ENCODE measurements at regions not wholly inside any gene's neighbourhood (a gene's known extent, or its start where the extent isn't known, plus 50 kb on each side); places are given as distances from the start of the nearest gene placed in this dataset.

GRCh38 chr20:6590891-6591637 is 176.4 kb upstream of the BMP2 start:
- Histone ChIP-seq H3K4me1 (ENCODE audit: control insufficient read depth, insufficient read depth, low read length) (no peaks in the 10 kb centered on the region), H3K4me3 (ENCODE audit: low read length) (no peak overlapping the region), H3K27me3 (ENCODE audit: control insufficient read depth, insufficient read depth, low read length) (no peaks in the 10 kb centered on the region), H3K27ac (ENCODE audit: low read length) (no peak overlapping the region), H3K36me3 (ENCODE audit: control insufficient read depth, insufficient read depth, low read length) (no peaks in the 10 kb centered on the region), H3K9me3 (ENCODE audit: control insufficient read depth, insufficient read depth, low read length) (no peaks in the 10 kb centered on the region)
- H3K9me3 Mint-ChIP-seq: no peaks in the 10 kb centered on the region
- H3K4me1 Mint-ChIP-seq: no peaks in the 10 kb centered on the region
- TF ChIP-seq CTCF (IDR thresholded peaks at IDR 0.05): no peak
- intact Hi-C loops (cut with micrococcal nuclease): no loop called here
- no peaks in the 10 kb centered on the region for H3K36me3 Mint-ChIP-seq
- H3K27ac Mint-ChIP-seq: no peak overlapping the region
- DNase-seq (no peak), ATAC-seq (no peak)
- 79% methylated on average over 7 of the region's 8 CpGs for WGBS (ENCODE audit: insufficient coverage)
- peaks cover 11 to 17% of the 10 kb centered on the region in 2 donors for H3K27me3 Mint-ChIP-seq (ENCODE audit: low read depth in 2 of 2)
- no peak overlapping the region for H3K4me3 Mint-ChIP-seq

- intact Hi-C loops (cut with micrococcal nuclease): no loop called here
- Mint-ChIP-seq H3K4me1 (no peaks in the 10 kb centered on the region), H3K4me3 (no peak overlapping the region), H3K27ac (no peak overlapping the region), H3K36me3 (no peaks in the 10 kb centered on the region), H3K27me3 (ENCODE audit: low read depth in 2 of 2) (peaks cover 9 to 17% of the 10 kb centered on the region in 2 donors), H3K9me3 (no peaks in the 10 kb centered on the region)
- no peaks in the 10 kb centered on the region for H3K4me1 ChIP-seq (ENCODE audit: control insufficient read depth, insufficient read depth, low read length)
- 95% methylated on average over 2 of the region's 2 CpGs for WGBS (ENCODE audit: insufficient coverage)
- no peak for TF ChIP-seq CTCF (IDR thresholded peaks at IDR 0.05)
- no peak overlapping the region for H3K4me3 ChIP-seq (ENCODE audit: low read length)
- no peak overlapping the region for H3K27ac ChIP-seq (ENCODE audit: low read length)
- no peak for DNase-seq
- no peaks in the 10 kb centered on the region for H3K9me3 ChIP-seq (ENCODE audit: control insufficient read depth, insufficient read depth, low read length)
- ATAC-seq: no peak
- H3K36me3 ChIP-seq (ENCODE audit: control insufficient read depth, insufficient read depth, low read length): no peaks in the 10 kb centered on the region
- no peaks in the 10 kb centered on the region for H3K27me3 ChIP-seq (ENCODE audit: control insufficient read depth, insufficient read depth, low read length)
Measured at GRCh38 chr20:6588296-6588695, 179.2 kb upstream of the BMP2 start.

- DNase-seq (no peak), ATAC-seq (peak in 2 of 3 donors; percentile 36 to 65)
- Mint-ChIP-seq H3K9me3 (no peaks in the 10 kb centered on the region), H3K4me1 (no peaks in the 10 kb centered on the region), H3K36me3 (no peaks in the 10 kb centered on the region), H3K27ac (no peak overlapping the region), H3K27me3 (ENCODE audit: low read depth in 2 of 2) (peaks cover 3 to 10% of the 10 kb centered on the region in 2 donors), H3K4me3 (no peak overlapping the region)
- no peaks in the 10 kb centered on the region for H3K36me3 ChIP-seq (ENCODE audit: control insufficient read depth, insufficient read depth, low read length)
- H3K4me1 ChIP-seq (ENCODE audit: control insufficient read depth, insufficient read depth, low read length): no peaks in the 10 kb centered on the region
- WGBS (ENCODE audit: insufficient coverage): 63% methylated on average over 6 of the region's 6 CpGs
- no peak overlapping the region for H3K27ac ChIP-seq (ENCODE audit: low read length)
- H3K27me3 ChIP-seq (ENCODE audit: control insufficient read depth, insufficient read depth, low read length): no peaks in the 10 kb centered on the region
- intact Hi-C loops (cut with micrococcal nuclease): loop anchor here (5.0 kb wide), 1 partner anchor 704 kb away; no protein-coding TSS in a partner anchor
- peak; percentile 45 for TF ChIP-seq CTCF (IDR thresholded peaks at IDR 0.05)
- H3K4me3 ChIP-seq (ENCODE audit: low read length): no peak overlapping the region
- no peaks in the 10 kb centered on the region for H3K9me3 ChIP-seq (ENCODE audit: control insufficient read depth, insufficient read depth, low read length)
Measured at GRCh38 chr20:6583134-6583738, 184.2 kb upstream of the BMP2 start.

Measured in natural killer cell (primary cell).